ENCODE measurements at regions not wholly inside any gene's neighbourhood (a gene's known extent, or its start where the extent isn't known, plus 50 kb on each side); places are given as distances from the start of the nearest gene placed in this dataset.
A peak's percentile ranks its signal among the peaks of the same experiment; 100 is the strongest.

DNA sequence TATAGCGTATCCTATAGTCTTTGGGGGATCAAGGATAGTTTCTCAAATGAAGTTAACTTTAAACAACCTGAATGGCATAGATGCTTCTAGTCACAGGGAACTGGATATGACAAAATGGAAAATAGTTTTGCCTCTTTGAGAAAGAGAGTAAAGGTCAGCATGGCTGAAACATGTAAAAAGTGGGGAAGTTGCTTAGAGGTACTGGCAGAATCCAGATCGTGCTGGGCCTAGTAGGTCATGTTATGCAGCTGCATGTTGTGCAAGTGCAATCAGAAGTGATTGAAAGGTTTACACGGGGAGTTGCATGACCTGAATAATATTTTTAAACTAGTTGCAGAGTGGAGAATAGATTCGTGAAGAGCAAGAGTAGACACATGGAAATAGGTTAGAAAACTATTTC, 201.1 kb upstream of the HDAC9 start:
- no TSS peak for BruUV-seq (replicated peaks)
- intact Hi-C loops (cut with micrococcal nuclease), result loop anchor here (2.0 kb wide), 1 partner anchor 116 kb away; no protein-coding TSS in a partner anchor
- DNase-seq, result no peak
- CTCF ChIA-PET, result no interaction called here
- ATAC-seq, result no peak
- POLR2A ChIA-PET (ENCODE audit: unreplicated experiment), result no interaction called here
- Histone ChIP-seq H3K27ac (ENCODE audit: low read length) (no peak overlapping the region), H3F3A (ENCODE audit: low read length, unreplicated experiment) (no peaks in the 10 kb centered on the region), H3K4me1 (ENCODE audit: insufficient read depth, low read length) (0 out of 2 replicates have a peak, but pooled peaks cover 10% of the 10 kb centered on the region), H3K4me2 (ENCODE audit: low read length) (no peak overlapping the region), H3K27me3 (ENCODE audit: low read length) (no peaks in the 10 kb centered on the region), H3K9me3 (ENCODE audit: low read length) (no peaks in the 10 kb centered on the region), H3K9ac (ENCODE audit: low read length) (no peak overlapping the region), H3K9me2 (replicated peaks; ENCODE audit: low read length) (no peaks in the 10 kb centered on the region), H3K79me2 (ENCODE audit: low read length) (no peaks in the 10 kb centered on the region), H4K20me1 (ENCODE audit: low read length) (no peaks in the 10 kb centered on the region), H3K4me3 (ENCODE audit: low read length) (no peak overlapping the region), H2AFZ (ENCODE audit: low read length) (no peak overlapping the region), H3K36me3 (ENCODE audit: low read depth, low read length) (no peaks in the 10 kb centered on the region)
- TF ChIP-seq EZH2phosphoT487 (IDR thresholded peaks at IDR 0.05; ENCODE audit: borderline replicate concordance, low read length) (no peak), EZH2 (IDR thresholded peaks at IDR 0.05; ENCODE audit: low read length, unreplicated experiment) (no peak)
- TF ChIP-seq, protein P1, sequence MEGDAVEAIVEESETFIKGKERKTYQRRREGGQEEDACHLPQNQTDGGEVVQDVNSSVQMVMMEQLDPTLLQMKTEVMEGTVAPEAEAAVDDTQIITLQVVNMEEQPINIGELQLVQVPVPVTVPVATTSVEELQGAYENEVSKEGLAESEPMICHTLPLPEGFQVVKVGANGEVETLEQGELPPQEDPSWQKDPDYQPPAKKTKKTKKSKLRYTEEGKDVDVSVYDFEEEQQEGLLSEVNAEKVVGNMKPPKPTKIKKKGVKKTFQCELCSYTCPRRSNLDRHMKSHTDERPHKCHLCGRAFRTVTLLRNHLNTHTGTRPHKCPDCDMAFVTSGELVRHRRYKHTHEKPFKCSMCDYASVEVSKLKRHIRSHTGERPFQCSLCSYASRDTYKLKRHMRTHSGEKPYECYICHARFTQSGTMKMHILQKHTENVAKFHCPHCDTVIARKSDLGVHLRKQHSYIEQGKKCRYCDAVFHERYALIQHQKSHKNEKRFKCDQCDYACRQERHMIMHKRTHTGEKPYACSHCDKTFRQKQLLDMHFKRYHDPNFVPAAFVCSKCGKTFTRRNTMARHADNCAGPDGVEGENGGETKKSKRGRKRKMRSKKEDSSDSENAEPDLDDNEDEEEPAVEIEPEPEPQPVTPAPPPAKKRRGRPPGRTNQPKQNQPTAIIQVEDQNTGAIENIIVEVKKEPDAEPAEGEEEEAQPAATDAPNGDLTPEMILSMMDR (conservative IDR thresholded peaks at IDR 0.05; ENCODE audit: low read depth, low read length), result no peak

DNA sequence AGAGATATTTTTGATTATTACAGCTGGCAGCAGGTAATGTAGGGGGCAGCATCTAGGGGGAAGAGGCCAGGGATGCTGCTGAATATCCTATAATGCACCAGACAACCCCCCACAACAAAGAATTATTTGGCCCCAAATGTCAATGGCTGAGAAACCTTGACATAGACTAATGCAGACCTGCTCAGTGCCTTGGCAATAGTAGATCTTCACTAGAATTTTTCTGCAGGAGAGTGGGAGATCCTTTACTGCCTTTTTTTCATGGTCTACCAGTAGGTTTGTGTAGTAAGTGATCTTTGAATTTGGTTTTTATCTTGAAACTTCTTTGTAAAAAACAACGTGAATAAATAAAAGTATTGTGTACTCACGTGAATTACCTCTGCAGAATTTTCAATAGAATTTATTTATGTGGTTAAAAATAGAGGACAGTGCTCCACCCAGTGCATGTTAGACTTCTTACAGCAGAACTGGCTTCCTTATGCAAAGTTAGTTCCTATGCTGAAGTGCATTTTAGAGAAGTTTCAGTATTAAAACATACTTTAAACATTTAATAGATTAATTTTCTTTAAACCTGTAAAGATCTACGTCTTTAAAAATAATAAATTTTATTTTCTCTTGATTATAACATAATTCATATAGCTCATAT, 199.6 kb upstream of the HDAC9 start:
- ChIA-PET CTCF (interaction anchor here (0.9 kb wide), 1 partner anchor 24 kb away, joined by 4 read pairs; no protein-coding TSS in a partner anchor), POLR2A (ENCODE audit: unreplicated experiment) (no interaction called here)
- H3K4me1 ChIP-seq (ENCODE audit: insufficient read depth, low read length), result 0 out of 2 replicates have a peak, but pooled peaks cover 10% of the 10 kb centered on the region
- no peak overlapping the region for H3K9ac ChIP-seq (ENCODE audit: low read length)
- no peaks in the 10 kb centered on the region for H3K9me2 ChIP-seq (replicated peaks; ENCODE audit: low read length)
- no peak overlapping the region for H2AFZ ChIP-seq (ENCODE audit: low read length)
- H4K20me1 ChIP-seq (ENCODE audit: low read length), result no peaks in the 10 kb centered on the region
- 0 out of 2 replicates have a peak overlapping the region, but pooled peaks have one; percentile 13 for H3K27ac ChIP-seq (ENCODE audit: low read length)
- no TSS peak for BruUV-seq (replicated peaks)
- ATAC-seq (no peak), DNase-seq (no peak)
- no peaks in the 10 kb centered on the region for H3K79me2 ChIP-seq (ENCODE audit: low read length)
- no peaks in the 10 kb centered on the region for H3K36me3 ChIP-seq (ENCODE audit: low read depth, low read length)
- no peaks in the 10 kb centered on the region for H3F3A ChIP-seq (ENCODE audit: low read length, unreplicated experiment)
- no peaks in the 10 kb centered on the region for H3K9me3 ChIP-seq (ENCODE audit: low read length)
- H3K4me2 ChIP-seq (ENCODE audit: low read length), result no peak overlapping the region
- TF ChIP-seq EZH2phosphoT487 (IDR thresholded peaks at IDR 0.05; ENCODE audit: borderline replicate concordance, low read length), result no peak
- no peak for TF ChIP-seq EZH2 (IDR thresholded peaks at IDR 0.05; ENCODE audit: low read length, unreplicated experiment)
- TF ChIP-seq, protein P1 (conservative IDR thresholded peaks at IDR 0.05; ENCODE audit: low read depth, low read length), result no peak
- no peak overlapping the region for H3K4me3 ChIP-seq (ENCODE audit: low read length)
- no peaks in the 10 kb centered on the region for H3K27me3 ChIP-seq (ENCODE audit: low read length)
- intact Hi-C loops (cut with micrococcal nuclease), result loop anchor here (2.0 to 5.0 kb wide), 3 partner anchors 41 to 209 kb away; no protein-coding TSS in a partner anchor

DNA sequence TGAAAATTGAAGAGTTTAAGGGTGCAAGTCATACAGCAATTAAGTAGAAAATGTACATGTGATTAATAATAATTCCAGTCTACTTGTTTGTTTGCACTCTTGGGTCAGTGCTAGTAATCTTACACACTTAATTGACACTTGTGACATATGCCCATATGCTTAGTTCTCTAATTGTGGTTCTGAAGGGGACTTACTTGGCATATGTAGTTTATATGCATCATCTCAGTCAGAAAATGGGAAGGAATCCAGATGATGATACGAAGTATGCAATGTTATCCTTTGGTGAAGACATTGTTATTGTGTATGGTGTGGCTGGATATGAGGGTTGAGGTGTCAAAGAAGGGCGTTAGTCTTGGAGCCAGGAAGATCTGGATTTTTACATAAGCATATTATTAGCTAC, 193.5 kb upstream of the HDAC9 start:
- H3K4me2 ChIP-seq (ENCODE audit: low read length), result no peak overlapping the region
- no peaks in the 10 kb centered on the region for H3K4me1 ChIP-seq (ENCODE audit: insufficient read depth, low read length)
- ATAC-seq (no peak), DNase-seq (no peak)
- H3K36me3 ChIP-seq (ENCODE audit: low read depth, low read length), result no peaks in the 10 kb centered on the region
- no TSS peak for BruUV-seq (replicated peaks)
- no peaks in the 10 kb centered on the region for H3K79me2 ChIP-seq (ENCODE audit: low read length)
- no peaks in the 10 kb centered on the region for H3K27me3 ChIP-seq (ENCODE audit: low read length)
- no peak overlapping the region for H3K9ac ChIP-seq (ENCODE audit: low read length)
- CTCF ChIA-PET, result no interaction called here
- intact Hi-C loops (cut with micrococcal nuclease), result no loop called here
- H3K4me3 ChIP-seq (ENCODE audit: low read length), result no peak overlapping the region
- POLR2A ChIA-PET (ENCODE audit: unreplicated experiment), result no interaction called here
- TF ChIP-seq EZH2phosphoT487 (IDR thresholded peaks at IDR 0.05; ENCODE audit: borderline replicate concordance, low read length) (no peak), EZH2 (IDR thresholded peaks at IDR 0.05; ENCODE audit: low read length, unreplicated experiment) (no peak)
- TF ChIP-seq, protein P1 (conservative IDR thresholded peaks at IDR 0.05; ENCODE audit: low read depth, low read length), result no peak
- no peaks in the 10 kb centered on the region for H3K9me2 ChIP-seq (replicated peaks; ENCODE audit: low read length)
- H2AFZ ChIP-seq (ENCODE audit: low read length), result no peak overlapping the region
- no peaks in the 10 kb centered on the region for H3K9me3 ChIP-seq (ENCODE audit: low read length)
- H3K27ac ChIP-seq (ENCODE audit: low read length), result no peak overlapping the region
- H3F3A ChIP-seq (ENCODE audit: low read length, unreplicated experiment), result no peaks in the 10 kb centered on the region
- H4K20me1 ChIP-seq (ENCODE audit: low read length), result no peaks in the 10 kb centered on the region
